GM12873 (cell line): ENCODE measurements at regions not wholly inside any gene's neighbourhood (a gene's known extent, or its start where the extent isn't known, plus 50 kb on each side); places are given as distances from the start of the nearest gene placed in this dataset.

Source experiments
- CTCF ChIP-seq: IDR thresholded peaks from 2 replicates; pipeline ENCODE4 v1.5.1; 2012; ENCODE audit warnings: low read depth, mild to moderate bottlenecking, moderate library complexity, low read length, control low read depth; ENCODE audit not compliant: insufficient read depth; ENCODE audit errors: missing control alignments

- no peak for TF ChIP-seq CTCF
These were observed 107.3 kb upstream of the PRR20G start for GRCh38 chr3:127394984-127395662.

GRCh38 chr3:127394031-127394430 is 106.2 kb upstream of the PRR20G start:
- no peak for TF ChIP-seq CTCF

DNA sequence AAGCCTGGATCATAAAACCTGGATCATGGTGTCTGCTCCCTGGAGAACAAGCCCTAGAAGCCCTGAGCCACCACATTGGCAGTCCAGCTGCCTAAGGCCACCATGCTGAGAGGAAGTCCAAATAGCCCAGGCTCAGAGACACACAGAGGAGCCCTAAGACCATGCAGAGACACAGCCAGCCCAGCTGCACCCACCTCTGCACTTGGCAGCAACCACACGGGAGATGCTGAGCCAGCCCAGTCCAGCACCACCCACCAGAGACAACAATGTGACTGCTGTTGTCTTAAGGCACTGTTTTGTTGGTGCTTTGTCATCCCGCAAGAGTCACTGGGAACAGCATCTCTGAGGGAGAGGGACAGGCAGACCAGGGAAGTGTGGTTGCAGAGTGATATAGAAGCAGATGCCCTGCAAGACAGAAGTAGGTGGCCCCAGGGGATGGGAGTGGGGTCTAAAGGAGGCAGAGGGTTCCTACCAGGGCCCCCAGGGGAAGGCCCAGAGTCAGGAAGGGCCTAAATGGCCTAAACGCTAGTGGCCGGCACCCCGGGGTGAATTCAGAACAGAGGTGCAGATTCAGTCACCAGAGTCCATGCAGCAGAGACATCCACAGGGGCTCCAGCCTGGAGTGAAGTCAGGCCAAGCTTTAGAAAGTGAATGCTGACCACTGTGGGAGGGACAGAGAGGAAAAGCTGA is 105.4 kb upstream of the PRR20G start:
- no peak for TF ChIP-seq CTCF

DNA sequence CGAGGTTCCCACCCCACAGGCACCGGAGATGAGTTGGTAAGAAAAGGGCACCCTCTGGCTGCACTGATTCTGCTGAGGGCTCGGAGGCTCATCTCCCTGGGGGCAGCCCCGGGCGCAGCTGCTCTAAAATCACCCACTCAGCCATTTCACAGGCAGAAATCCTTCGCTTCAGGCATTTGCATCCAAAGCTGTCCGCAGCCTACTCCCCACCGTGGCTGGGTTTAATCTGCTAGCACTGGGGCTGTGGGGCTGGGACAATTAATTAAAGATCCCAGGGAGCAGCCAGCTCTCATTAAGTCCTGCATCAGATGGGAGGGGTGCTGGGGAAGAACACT is 104.3 kb upstream of the PRR20G start:
- no peak for TF ChIP-seq CTCF

GRCh38 chr3:127391436-127392155 is 103.8 kb upstream of the PRR20G start:
- no peak for TF ChIP-seq CTCF

GRCh38 chr3:127390365-127391025 is 102.6 kb upstream of the PRR20G start:
- no peak for TF ChIP-seq CTCF

- no peak for TF ChIP-seq CTCF
These were observed 102.1 kb upstream of the PRR20G start for GRCh38 chr3:127389913-127390312.
